Smooth muscle cell (in vitro differentiated cells): ENCODE measurements at regions not wholly inside any gene's neighbourhood (a gene's known extent, or its start where the extent isn't known, plus 50 kb on each side); places are given as distances from the start of the nearest gene placed in this dataset.
"Not testable (repeated sequence)": the region's sequence is repeated elsewhere in the genome, so short reads cannot be mapped to it uniquely, and the experiment has no call there.

Experiments
- DNase-seq: peaks from one replicate; lab custom pipeline; 2025; ENCODE audit not compliant: unreplicated experiment; lab: John Stamatoyannopoulos, UW
- H2AFZ ChIP-seq: fragments of 200-600 bp; sonication (generic); 2 replicates; pipeline ENCODE4 v1.6.0; 2016; ENCODE audit warnings: antibody characterized with exemption, low read depth, mild to moderate bottlenecking
- H3F3A ChIP-seq: fragments of 200-600 bp; sonication (generic); 2 replicates; pipeline ENCODE4 v1.6.0; 2017; ENCODE audit warnings: antibody characterized with exemption, low read depth
- H3K27ac ChIP-seq: fragments of 200-600 bp; sonication (generic); 2 replicates; pipeline ENCODE4 v1.5.1; 2016; ENCODE audit warnings: low read depth, mild to moderate bottlenecking
- H3K27me3 ChIP-seq: fragments of 200-600 bp; sonication (generic); 2 replicates; pipeline ENCODE4 v1.6.1; 2016; ENCODE audit warnings: low read depth, mild to moderate bottlenecking
- H3K36me3 ChIP-seq: fragments of 200-600 bp; sonication (generic); 2 replicates; pipeline ENCODE4 v1.5.1; 2016; ENCODE audit warnings: low read depth
- H3K4me1 ChIP-seq: fragments of 200-600 bp; sonication (generic); 2 replicates; pipeline ENCODE4 v1.5.1; 2016; ENCODE audit warnings: low read depth
- H3K4me2 ChIP-seq: fragments of 200-600 bp; sonication (generic); 2 replicates; pipeline ENCODE4 v1.6.0; 2016; ENCODE audit warnings: mild to moderate bottlenecking
- H3K4me3 ChIP-seq: fragments of 200-600 bp; sonication (generic); 2 replicates; pipeline ENCODE4 v1.5.1; 2016; ENCODE audit warnings: mild to moderate bottlenecking
- H3K79me2 ChIP-seq: fragments of 200-600 bp; sonication (generic); 2 replicates; pipeline ENCODE4 v1.6.0; 2016; ENCODE audit warnings: low read depth, mild to moderate bottlenecking
- H3K9ac ChIP-seq: fragments of 200-600 bp; sonication (generic); 2 replicates; pipeline ENCODE4 v1.6.0; 2016; ENCODE audit warnings: low read depth
- H3K9me3 ChIP-seq: fragments of 200-600 bp; sonication (generic); replicated peaks from 2 replicates; pipeline ENCODE4 v1.5.1; 2016; ENCODE audit warnings: low read depth
- H4K20me1 ChIP-seq: fragments of 200-600 bp; sonication (generic); 2 replicates; pipeline ENCODE4 v1.6.0; 2016; ENCODE audit warnings: low read depth
- WGBS: methylation state at CpG from one replicate; pipeline ENCODE4 v1.1.7; 2016; ENCODE audit warnings: low lambda C conversion rate; 5-methylcytosine and 5-hydroxymethylcytosine counted together
- TF ChIP-seq, protein P1 (sequence below): fragments of 200-600 bp; sonication (generic); IDR thresholded peaks from 2 replicates; pipeline ENCODE4 v1.5.1; 2017; ENCODE audit warnings: borderline replicate concordance, mild to moderate bottlenecking, antibody characterized with exemption; ENCODE audit not compliant: insufficient read depth, poor library complexity, severe bottlenecking

DNA sequence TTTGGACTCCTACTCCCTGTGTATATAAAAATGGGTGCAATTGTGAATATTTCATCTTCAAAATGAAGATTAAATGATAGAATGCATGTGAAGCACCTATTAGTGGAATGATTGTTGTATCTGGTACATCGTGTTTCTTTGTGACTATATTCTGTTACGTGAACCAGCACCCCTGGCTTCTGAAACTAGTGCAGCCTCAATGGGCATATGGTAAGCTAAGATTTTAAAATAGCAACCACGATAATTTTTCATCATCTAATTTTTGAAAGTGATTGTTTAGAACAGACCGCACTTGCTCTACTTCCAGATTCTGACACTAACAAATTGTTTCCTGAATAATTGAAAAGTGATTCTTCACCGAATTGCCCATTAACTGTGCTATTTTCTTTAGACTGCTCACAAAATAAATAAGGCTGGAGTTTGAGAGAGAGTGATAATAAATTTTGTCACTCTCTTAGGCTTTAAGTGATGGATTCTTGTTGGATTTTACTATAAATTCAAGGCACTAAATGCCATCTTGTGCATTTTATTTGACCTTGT, 806.1 kb upstream of the LRATD1 start:
- no peak overlapping the region for H3K9ac ChIP-seq
- H3K27ac ChIP-seq: no peak overlapping the region
- TF ChIP-seq, protein P1, sequence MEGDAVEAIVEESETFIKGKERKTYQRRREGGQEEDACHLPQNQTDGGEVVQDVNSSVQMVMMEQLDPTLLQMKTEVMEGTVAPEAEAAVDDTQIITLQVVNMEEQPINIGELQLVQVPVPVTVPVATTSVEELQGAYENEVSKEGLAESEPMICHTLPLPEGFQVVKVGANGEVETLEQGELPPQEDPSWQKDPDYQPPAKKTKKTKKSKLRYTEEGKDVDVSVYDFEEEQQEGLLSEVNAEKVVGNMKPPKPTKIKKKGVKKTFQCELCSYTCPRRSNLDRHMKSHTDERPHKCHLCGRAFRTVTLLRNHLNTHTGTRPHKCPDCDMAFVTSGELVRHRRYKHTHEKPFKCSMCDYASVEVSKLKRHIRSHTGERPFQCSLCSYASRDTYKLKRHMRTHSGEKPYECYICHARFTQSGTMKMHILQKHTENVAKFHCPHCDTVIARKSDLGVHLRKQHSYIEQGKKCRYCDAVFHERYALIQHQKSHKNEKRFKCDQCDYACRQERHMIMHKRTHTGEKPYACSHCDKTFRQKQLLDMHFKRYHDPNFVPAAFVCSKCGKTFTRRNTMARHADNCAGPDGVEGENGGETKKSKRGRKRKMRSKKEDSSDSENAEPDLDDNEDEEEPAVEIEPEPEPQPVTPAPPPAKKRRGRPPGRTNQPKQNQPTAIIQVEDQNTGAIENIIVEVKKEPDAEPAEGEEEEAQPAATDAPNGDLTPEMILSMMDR: no peak
- WGBS: 71% methylated on average over 5 of the region's 5 CpGs
- no peaks in the 10 kb centered on the region for H3K4me1 ChIP-seq
- no peak overlapping the region for H2AFZ ChIP-seq
- no peaks in the 10 kb centered on the region for H4K20me1 ChIP-seq
- no peaks in the 10 kb centered on the region for H3K79me2 ChIP-seq
- no peak overlapping the region for H3K4me2 ChIP-seq
- no peak for DNase-seq
- H3K9me3 ChIP-seq: no peaks in the 10 kb centered on the region
- H3K27me3 ChIP-seq: no peaks in the 10 kb centered on the region
- no peak overlapping the region for H3K4me3 ChIP-seq
- H3F3A ChIP-seq: no peaks in the 10 kb centered on the region
- no peaks in the 10 kb centered on the region for H3K36me3 ChIP-seq

DNA sequence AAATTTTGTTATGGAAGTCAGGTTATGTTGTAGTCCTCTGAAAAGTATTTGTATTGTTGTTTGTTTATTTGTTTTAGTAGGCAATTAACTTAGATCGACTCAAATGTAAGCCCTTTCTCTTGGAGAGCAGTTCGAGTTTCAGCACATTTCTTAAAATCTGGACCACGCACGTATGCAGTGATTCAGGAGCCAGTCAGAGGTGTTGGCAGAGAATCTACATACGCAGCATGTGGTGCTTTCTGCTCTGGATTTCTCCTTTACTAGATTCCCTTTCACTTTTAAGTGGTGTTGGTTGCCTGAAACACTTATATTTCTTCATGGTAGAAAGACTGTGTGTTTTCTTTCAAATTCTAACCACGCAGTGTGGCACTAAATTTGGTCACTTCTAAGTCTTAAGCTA, 773.9 kb upstream of the LRATD1 start:
- no peak overlapping the region for H3K4me3 ChIP-seq
- H3K4me2 ChIP-seq: no peak overlapping the region
- WGBS: 76% methylated on average over 6 of the region's 6 CpGs
- no peaks in the 10 kb centered on the region for H3K27me3 ChIP-seq
- peaks cover 4% of the 10 kb centered on the region for H3K9me3 ChIP-seq
- H3F3A ChIP-seq: no peaks in the 10 kb centered on the region
- no peak overlapping the region for H3K9ac ChIP-seq
- no peak overlapping the region for H2AFZ ChIP-seq
- no peaks in the 10 kb centered on the region for H4K20me1 ChIP-seq
- no peak overlapping the region for H3K27ac ChIP-seq
- DNase-seq: no peak
- H3K4me1 ChIP-seq: no peaks in the 10 kb centered on the region
- H3K79me2 ChIP-seq: no peaks in the 10 kb centered on the region
- TF ChIP-seq, protein P1: no peak
- H3K36me3 ChIP-seq: no peaks in the 10 kb centered on the region

DNA sequence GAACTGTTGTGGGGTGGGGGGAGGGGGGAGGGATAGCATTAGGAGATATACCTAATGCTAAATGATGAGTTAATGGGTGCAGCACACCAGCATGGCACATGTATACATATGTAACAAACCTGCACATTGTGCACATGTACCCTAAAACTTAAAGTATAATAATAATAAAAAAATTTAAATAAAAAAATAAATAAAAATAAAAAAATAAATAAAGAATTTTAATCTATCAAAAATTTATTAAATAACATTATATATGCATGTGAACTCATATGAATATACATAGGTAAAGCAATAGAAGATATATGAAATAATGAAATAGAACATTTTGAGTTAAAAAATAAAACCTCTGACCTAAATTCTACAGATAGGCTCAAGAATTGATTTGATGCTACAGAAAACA, 764.2 kb upstream of the LRATD1 start:
- H4K20me1 ChIP-seq, H3K4me3 ChIP-seq, H3F3A ChIP-seq, H3K4me1 ChIP-seq, H3K4me2 ChIP-seq, H3K9ac ChIP-seq, DNase-seq, H3K27ac ChIP-seq, H3K9me3 ChIP-seq, H3K79me2 ChIP-seq, H3K36me3 ChIP-seq, H3K27me3 ChIP-seq, H2AFZ ChIP-seq: not testable (repeated sequence)

GRCh38 chr2:13876491-13877037, 756.0 kb upstream of the LRATD1 start:
- 86% methylated on average over 10 of the region's 10 CpGs for WGBS
- Histone ChIP-seq H3K79me2 (no peaks in the 10 kb centered on the region), H3F3A (no peaks in the 10 kb centered on the region), H3K9ac (no peak overlapping the region), H3K4me1 (no peaks in the 10 kb centered on the region), H3K4me2 (no peak overlapping the region), H2AFZ (no peak overlapping the region), H3K4me3 (no peak overlapping the region), H3K27ac (no peak overlapping the region), H3K27me3 (no peaks in the 10 kb centered on the region), H4K20me1 (no peaks in the 10 kb centered on the region), H3K9me3 (no peaks in the 10 kb centered on the region), H3K36me3 (no peaks in the 10 kb centered on the region)
- DNase-seq: no peak
- TF ChIP-seq, protein P1: no peak
